B cell (primary cell): ENCODE measurements at regions not wholly inside any gene's neighbourhood (a gene's known extent, or its start where the extent isn't known, plus 50 kb on each side); places are given as distances from the start of the nearest gene placed in this dataset.

ENCODE experiments used
- ATAC-seq: fragments of 200-7000 bp; cut with Tn5 transposase; one replicate; pipeline ENCODE4 v1.10.0; 2021; ENCODE audit warnings: low read depth, mild to moderate bottlenecking, moderate number of reproducible peaks, moderate library complexity
- CTCF ChIA-PET: fragments of 350-600 bp; sonication (Branson Sonifier 250); formaldehyde crosslinking; loops from one replicate; lab custom pipeline; 2021; ENCODE audit warnings: antibody characterized with exemption, inconsistent platforms; lab: Charles Lee
- POLR2A ChIA-PET: fragments of 350-600 bp; sonication (Branson Sonifier 250); formaldehyde crosslinking; loops from one replicate; lab custom pipeline; 2021; ENCODE audit warnings: antibody characterized with exemption; lab: Charles Lee
- DNase-seq: peaks from one replicate; pipeline ENCODE4 v3.0.0; 2013
- H2AFZ ChIP-seq: 2 replicates; pipeline ENCODE4 v1.6.1; 2012; ENCODE audit warnings: mild to moderate bottlenecking, low read depth, low read length; ENCODE audit not compliant: insufficient read depth, poor library complexity, severe bottlenecking
- H3K27ac ChIP-seq, 2 donors: 1 replicate in 1 of 2; 2 replicates in 1 of 2; pipeline ENCODE4 v1.5.1; 2012 to 2013; ENCODE audit warnings: low read length in 2 of 2, mild to moderate bottlenecking in 2 of 2, moderate library complexity in 1 of 2
- H3K27me3 ChIP-seq, 4 experiments: fragments of 200-600 bp in 1 of 4; sonication (generic) in 1 of 4; replicated peaks in 1 of 4; 1 replicate in 2 of 4; 2 replicates in 2 of 4; pipeline versions ENCODE4 v1.6.1 to v1.7.0; 2013 to 2016; ENCODE audit warnings: low read length in 3 of 4, mild to moderate bottlenecking in 2 of 4, mixed read lengths in 1 of 4, moderate library complexity in 1 of 4; ENCODE audit not compliant: insufficient read depth in 4 of 4, control insufficient read depth in 3 of 4; ENCODE audit errors: control extremely low read depth in 1 of 4
- H3K36me3 ChIP-seq, 2 experiments: replicated peaks in 1 of 2; 1 replicate in 1 of 2; 2 replicates in 1 of 2; pipeline versions ENCODE4 v1.6.1 to v1.7.1; 2013; ENCODE audit warnings: low read length in 1 of 2; ENCODE audit not compliant: insufficient read depth in 2 of 2, control insufficient read depth in 1 of 2; ENCODE audit errors: control extremely low read depth in 1 of 2, extremely low read depth in 1 of 2
- H3K4me1 ChIP-seq, 2 donors: fragments of 200-600 bp in 1 of 2; sonication (generic) in 1 of 2; 1 replicate in 1 of 2; 2 replicates in 1 of 2; pipeline versions ENCODE4 v1.5.1 to v1.6.1; 2013 to 2017; ENCODE audit warnings: low read length in 2 of 2; ENCODE audit not compliant: control insufficient read depth in 2 of 2, insufficient read depth in 2 of 2
- H3K4me2 ChIP-seq: replicated peaks from 2 replicates; pipeline ENCODE3; 2012; ENCODE audit warnings: mild to moderate bottlenecking, low read depth, low read length; ENCODE audit not compliant: poor library complexity, severe bottlenecking
- H3K4me3 ChIP-seq, 5 experiments: fragments of 200-600 bp in 1 of 5; sonication (generic) in 1 of 5; 1 replicate in 3 of 5; 2 replicates in 2 of 5; pipeline versions ENCODE4 v1.5.1 to v1.7.0; 2011 to 2016; ENCODE audit warnings: low read length in 4 of 5, mild to moderate bottlenecking in 4 of 5, low read depth in 2 of 5, control low read depth in 1 of 5, moderate library complexity in 1 of 5; ENCODE audit not compliant: insufficient read depth in 1 of 5; ENCODE audit errors: control extremely low read depth in 1 of 5, extremely low read depth in 1 of 5
- H3K79me2 ChIP-seq: fragments of 200-600 bp; sonication (generic); one replicate; pipeline ENCODE4 v1.6.0; 2016; ENCODE audit warnings: low read length; ENCODE audit not compliant: control insufficient read depth, insufficient read depth
- H3K9ac ChIP-seq: fragments of 200-600 bp; sonication (generic); 2 replicates; pipeline ENCODE4 v1.6.1; 2017; ENCODE audit warnings: mild to moderate bottlenecking, low read length, moderate library complexity
- H3K9me3 ChIP-seq, 3 donors: one replicate each; pipeline versions ENCODE4 v1.6.1 to v1.7.1; 2013; ENCODE audit warnings: low read length in 2 of 3; ENCODE audit not compliant: control insufficient read depth in 2 of 3, insufficient read depth in 1 of 3; ENCODE audit errors: control extremely low read depth in 1 of 3
- H4K20me1 ChIP-seq: 2 replicates; pipeline ENCODE4 v1.6.0; 2012; ENCODE audit warnings: mild to moderate bottlenecking, low read length; ENCODE audit not compliant: insufficient read depth, control insufficient read depth, poor library complexity, severe bottlenecking
- H3K27ac Mint-ChIP-seq: one replicate; pipeline ENCODE4 v1.8.0; 2021; ENCODE audit warnings: mixed read lengths
- H3K27me3 Mint-ChIP-seq: one replicate; pipeline ENCODE4 v1.8.0; 2021; ENCODE audit warnings: mixed read lengths
- H3K4me1 Mint-ChIP-seq: one replicate; pipeline ENCODE4 v1.8.0; 2021; ENCODE audit warnings: mixed read lengths
- H3K4me3 Mint-ChIP-seq: one replicate; pipeline ENCODE4 v1.8.0; 2021; ENCODE audit warnings: mixed read lengths
- H3K9me3 Mint-ChIP-seq: one replicate; pipeline ENCODE4 v1.8.0; 2022; ENCODE audit warnings: mixed read lengths; ENCODE audit not compliant: insufficient read depth
- EZH2 ChIP-seq: IDR thresholded peaks from 2 replicates; pipeline ENCODE4 v1.6.1; 2012; ENCODE audit warnings: borderline replicate concordance, low read depth, mild to moderate bottlenecking, moderate library complexity, low read length; ENCODE audit not compliant: insufficient read depth, poor library complexity, severe bottlenecking
- WGBS: methylation state at CpG from one replicate; pipeline ENCODE4 v1.1.5; 2013; ENCODE audit warnings: missing lambda C conversion rate; ENCODE audit not compliant: insufficient coverage; 5-methylcytosine and 5-hydroxymethylcytosine counted together
- intact Hi-C: fragments of 100-400 bp; cut with micrococcal nuclease; formaldehyde crosslinking; loops from one replicate; pipeline ENCODE4 v1.10.0; 2022
- TF ChIP-seq, protein P1 (sequence below): fragments of 200-600 bp; IDR thresholded peaks from one replicate; pipeline ENCODE4 v1.8.0; 2022; ENCODE audit warnings: antibody characterized with exemption, mild to moderate bottlenecking

- Histone ChIP-seq H2AFZ (no peak overlapping the region), H3K79me2 (no peaks in the 10 kb centered on the region), H3K9ac (no peak overlapping the region), H3K27me3 (no peaks in the 10 kb centered on the region), H3K36me3 (no peaks in the 10 kb centered on the region), H3K9me3 (no peaks in the 10 kb centered on the region), H4K20me1 (no peaks in the 10 kb centered on the region), H3K27ac (no peak overlapping the region), H3K4me1 (no peaks in the 10 kb centered on the region), H3K4me2 (no peak overlapping the region), H3K4me3 (no peak overlapping the region)
- H3K27ac Mint-ChIP-seq: no peak overlapping the region
- no CpG with 5 or more reads among the region's 2 CpGs for WGBS
- no peaks in the 10 kb centered on the region for H3K27me3 Mint-ChIP-seq
- ATAC-seq (no peak), DNase-seq (no peak)
- POLR2A ChIA-PET: no interaction called here
- TF ChIP-seq, protein P1, sequence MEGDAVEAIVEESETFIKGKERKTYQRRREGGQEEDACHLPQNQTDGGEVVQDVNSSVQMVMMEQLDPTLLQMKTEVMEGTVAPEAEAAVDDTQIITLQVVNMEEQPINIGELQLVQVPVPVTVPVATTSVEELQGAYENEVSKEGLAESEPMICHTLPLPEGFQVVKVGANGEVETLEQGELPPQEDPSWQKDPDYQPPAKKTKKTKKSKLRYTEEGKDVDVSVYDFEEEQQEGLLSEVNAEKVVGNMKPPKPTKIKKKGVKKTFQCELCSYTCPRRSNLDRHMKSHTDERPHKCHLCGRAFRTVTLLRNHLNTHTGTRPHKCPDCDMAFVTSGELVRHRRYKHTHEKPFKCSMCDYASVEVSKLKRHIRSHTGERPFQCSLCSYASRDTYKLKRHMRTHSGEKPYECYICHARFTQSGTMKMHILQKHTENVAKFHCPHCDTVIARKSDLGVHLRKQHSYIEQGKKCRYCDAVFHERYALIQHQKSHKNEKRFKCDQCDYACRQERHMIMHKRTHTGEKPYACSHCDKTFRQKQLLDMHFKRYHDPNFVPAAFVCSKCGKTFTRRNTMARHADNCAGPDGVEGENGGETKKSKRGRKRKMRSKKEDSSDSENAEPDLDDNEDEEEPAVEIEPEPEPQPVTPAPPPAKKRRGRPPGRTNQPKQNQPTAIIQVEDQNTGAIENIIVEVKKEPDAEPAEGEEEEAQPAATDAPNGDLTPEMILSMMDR: no peak
- TF ChIP-seq EZH2: no peak
- H3K4me1 Mint-ChIP-seq: no peaks in the 10 kb centered on the region
- no peaks in the 10 kb centered on the region for H3K9me3 Mint-ChIP-seq
- CTCF ChIA-PET: no interaction called here
- H3K4me3 Mint-ChIP-seq: no peak overlapping the region
- intact Hi-C loops: no loop called here
Measured at GRCh38 chr13:70523622-70524021, 415.4 kb upstream of the KLHL1 start.

DNA sequence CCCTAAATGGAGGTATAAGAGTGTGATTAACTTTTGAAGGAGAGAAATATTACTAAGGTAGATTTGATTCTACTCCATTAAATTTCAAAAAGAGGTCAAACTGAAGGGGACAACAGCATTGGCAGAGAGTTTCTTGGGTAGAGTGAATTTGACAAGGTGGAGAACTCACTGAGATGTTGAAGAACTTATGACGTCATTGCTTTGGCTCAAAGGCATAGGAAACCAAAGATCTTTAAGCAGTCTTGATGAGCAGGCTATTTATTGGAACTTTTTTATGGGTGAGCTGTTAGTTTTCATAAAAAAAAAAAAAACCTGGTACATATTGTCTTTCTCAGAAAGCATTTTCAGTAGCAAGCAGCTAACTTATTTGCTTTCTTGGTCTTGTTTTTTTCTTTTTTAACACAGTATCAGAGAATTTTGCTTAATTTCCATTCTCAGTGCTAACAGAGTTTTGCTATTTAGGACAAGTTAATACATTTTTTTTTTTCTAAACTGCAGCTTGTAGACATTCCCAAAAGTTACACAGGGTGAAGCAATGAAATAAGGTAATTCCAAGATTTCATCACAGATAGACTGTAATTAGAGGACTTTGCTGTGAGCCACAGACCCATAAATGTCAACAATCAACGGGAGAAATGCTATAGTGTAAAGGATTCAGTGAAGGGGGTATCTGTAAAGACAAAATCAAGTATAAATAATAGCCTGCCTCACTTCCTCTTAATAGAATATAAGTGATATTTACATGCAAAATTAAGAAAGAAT, 412.2 kb upstream of the KLHL1 start:
- Histone ChIP-seq H3K4me3 (no peak overlapping the region), H3K27me3 (no peaks in the 10 kb centered on the region), H4K20me1 (no peaks in the 10 kb centered on the region), H3K36me3 (no peaks in the 10 kb centered on the region), H3K4me1 (no peaks in the 10 kb centered on the region), H2AFZ (no peak overlapping the region), H3K9me3 (no peaks in the 10 kb centered on the region), H3K9ac (no peak overlapping the region), H3K79me2 (no peaks in the 10 kb centered on the region), H3K27ac (no peak overlapping the region), H3K4me2 (no peak overlapping the region)
- 60% methylated on average over 1 of the region's 2 CpGs for WGBS
- ATAC-seq (no peak), DNase-seq (no peak)
- ChIA-PET POLR2A (no interaction called here), CTCF (no interaction called here)
- TF ChIP-seq, protein P1: no peak
- no peak for TF ChIP-seq EZH2
- no peaks in the 10 kb centered on the region for H3K4me1 Mint-ChIP-seq
- H3K9me3 Mint-ChIP-seq: no peaks in the 10 kb centered on the region
- H3K4me3 Mint-ChIP-seq: no peak overlapping the region
- intact Hi-C loops: no loop called here
- no peak overlapping the region for H3K27ac Mint-ChIP-seq
- H3K27me3 Mint-ChIP-seq: no peaks in the 10 kb centered on the region
